Stomach (tissue), 4 donors: ENCODE measurements at regions not wholly inside any gene's neighbourhood (a gene's known extent, or its start where the extent isn't known, plus 50 kb on each side); places are given as distances from the start of the nearest gene placed in this dataset.

Experiments used
- CTCF ChIP-seq, 7 experiments: fragments of 450-650 bp in 4 of 7; fragments of 200-600 bp in 3 of 7; sonication (generic) in 3 of 7; IDR thresholded peaks; one replicate each; pipeline ENCODE4 v1.5.1; 2016 to 2019; ENCODE audit warnings: antibody characterized with exemption in 7 of 7, control low read depth in 2 of 7, mild to moderate bottlenecking in 1 of 7
- EP300 ChIP-seq: sonication (generic); formaldehyde crosslinking; IDR thresholded peaks from one replicate; pipeline ENCODE4 v1.6.1; 2017; ENCODE audit warnings: antibody characterized with exemption
- POLR2A ChIP-seq, 4 donors: fragments of 450-650 bp; IDR thresholded peaks; one replicate each; pipeline ENCODE4 v1.6.1; 2016; ENCODE audit warnings: antibody characterized with exemption in 4 of 4, control low read depth in 2 of 4, mild to moderate bottlenecking in 1 of 4, moderate library complexity in 1 of 4

GRCh38 chr6:20348041-20348440 lies 53.6 kb upstream of the E2F3 start:
- no peak for TF ChIP-seq EP300
- TF ChIP-seq POLR2A (IDR thresholded peaks at IDR 0.05) = no peak
- TF ChIP-seq CTCF (IDR thresholded peaks at IDR 0.05) = no peak
